ENCODE measurements at regions not wholly inside any gene's neighbourhood (a gene's known extent, or its start where the extent isn't known, plus 50 kb on each side); places are given as distances from the start of the nearest gene placed in this dataset.

DNA sequence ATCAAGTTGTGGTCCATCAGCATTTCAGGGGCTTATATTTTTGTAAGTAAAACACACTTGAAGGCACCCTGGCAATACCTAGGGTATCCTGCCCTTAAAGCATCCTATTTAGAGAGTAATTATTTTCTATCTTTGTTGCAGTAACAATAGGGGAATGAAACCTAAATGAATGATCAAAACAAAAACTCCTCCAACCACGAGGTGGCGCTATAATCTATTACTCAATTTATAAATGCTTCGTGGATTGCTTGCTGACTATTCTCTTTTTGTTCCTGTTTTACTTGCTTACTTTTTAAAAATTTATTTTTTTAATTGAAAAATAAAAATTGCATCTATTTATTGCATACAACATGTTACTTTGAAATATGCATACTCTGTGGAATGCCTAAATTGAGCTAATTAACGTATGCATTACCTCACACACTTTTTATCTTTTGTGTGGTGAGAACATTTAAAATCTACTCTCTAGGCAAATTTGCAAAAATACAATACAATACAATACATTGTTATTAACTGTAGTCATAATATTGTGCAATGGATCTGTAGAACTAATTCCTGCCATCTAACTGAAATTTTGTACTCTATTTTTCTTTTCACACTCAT is 147.7 kb upstream of the BMPER start:
- no peak for TF ChIP-seq EZH2 (IDR thresholded peaks at IDR 0.05; ENCODE audit: insufficient read depth, low read length)
- TF ChIP-seq, protein P1, sequence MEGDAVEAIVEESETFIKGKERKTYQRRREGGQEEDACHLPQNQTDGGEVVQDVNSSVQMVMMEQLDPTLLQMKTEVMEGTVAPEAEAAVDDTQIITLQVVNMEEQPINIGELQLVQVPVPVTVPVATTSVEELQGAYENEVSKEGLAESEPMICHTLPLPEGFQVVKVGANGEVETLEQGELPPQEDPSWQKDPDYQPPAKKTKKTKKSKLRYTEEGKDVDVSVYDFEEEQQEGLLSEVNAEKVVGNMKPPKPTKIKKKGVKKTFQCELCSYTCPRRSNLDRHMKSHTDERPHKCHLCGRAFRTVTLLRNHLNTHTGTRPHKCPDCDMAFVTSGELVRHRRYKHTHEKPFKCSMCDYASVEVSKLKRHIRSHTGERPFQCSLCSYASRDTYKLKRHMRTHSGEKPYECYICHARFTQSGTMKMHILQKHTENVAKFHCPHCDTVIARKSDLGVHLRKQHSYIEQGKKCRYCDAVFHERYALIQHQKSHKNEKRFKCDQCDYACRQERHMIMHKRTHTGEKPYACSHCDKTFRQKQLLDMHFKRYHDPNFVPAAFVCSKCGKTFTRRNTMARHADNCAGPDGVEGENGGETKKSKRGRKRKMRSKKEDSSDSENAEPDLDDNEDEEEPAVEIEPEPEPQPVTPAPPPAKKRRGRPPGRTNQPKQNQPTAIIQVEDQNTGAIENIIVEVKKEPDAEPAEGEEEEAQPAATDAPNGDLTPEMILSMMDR (IDR thresholded peaks at IDR 0.05; ENCODE audit: insufficient read depth, low read depth, low read length): peak; percentile 63
- Mint-ChIP-seq H3K4me3 (ENCODE audit: unreplicated experiment) (no peak overlapping the region), H3K4me1 (ENCODE audit: low read depth, unreplicated experiment) (no peaks in the 10 kb centered on the region), H3K9me3 (ENCODE audit: unreplicated experiment) (peaks cover 2% of the 10 kb centered on the region), H3K27me3 (ENCODE audit: low read depth, unreplicated experiment) (no peaks in the 10 kb centered on the region), H3K36me3 (ENCODE audit: low read depth, unreplicated experiment) (no peaks in the 10 kb centered on the region), H3K27ac (ENCODE audit: unreplicated experiment) (no peak overlapping the region)
- no peaks in the 10 kb centered on the region for H3K36me3 ChIP-seq (ENCODE audit: insufficient read depth, low read length)
- no peak overlapping the region for H2AFZ ChIP-seq (ENCODE audit: low read depth, low read length)
- H3K4me2 ChIP-seq (ENCODE audit: low read length): peak overlapping the region; percentile 9
- H3K4me1 ChIP-seq (ENCODE audit: insufficient read depth, low read length): peaks cover 6% of the 10 kb centered on the region
- no peaks in the 10 kb centered on the region for H3K9me3 ChIP-seq (ENCODE audit: insufficient read depth, low read depth, low read length)
- no peak for DNase-seq (ENCODE audit: low read depth)
- FAIRE-seq: no peak
- no peak overlapping the region for H3K27ac ChIP-seq (ENCODE audit: low read depth, low read length)
- H3K9ac ChIP-seq (ENCODE audit: low read length): no peak overlapping the region
- H3K27me3 ChIP-seq (ENCODE audit: insufficient read depth, low read length): no peaks in the 10 kb centered on the region
- no peaks in the 10 kb centered on the region for H3K79me2 ChIP-seq (ENCODE audit: insufficient read depth, low read length)
- H3K4me3 ChIP-seq (ENCODE audit: insufficient read depth, low read depth, low read length): no peak overlapping the region
- no peaks in the 10 kb centered on the region for H4K20me1 ChIP-seq (ENCODE audit: insufficient read depth, low read length)

GRCh38 chr7:33760146-33760545 is 145.2 kb upstream of the BMPER start:
- Mint-ChIP-seq H3K4me1 (ENCODE audit: low read depth, unreplicated experiment) (no peaks in the 10 kb centered on the region), H3K9me3 (ENCODE audit: unreplicated experiment) (peaks cover 2% of the 10 kb centered on the region), H3K27me3 (ENCODE audit: low read depth, unreplicated experiment) (no peaks in the 10 kb centered on the region), H3K4me3 (ENCODE audit: unreplicated experiment) (no peak overlapping the region), H3K27ac (ENCODE audit: unreplicated experiment) (no peak overlapping the region), H3K36me3 (ENCODE audit: low read depth, unreplicated experiment) (no peaks in the 10 kb centered on the region)
- no peak for DNase-seq (ENCODE audit: low read depth)
- Histone ChIP-seq H3K27me3 (ENCODE audit: insufficient read depth, low read length) (no peaks in the 10 kb centered on the region), H3K36me3 (ENCODE audit: insufficient read depth, low read length) (no peaks in the 10 kb centered on the region), H3K79me2 (ENCODE audit: insufficient read depth, low read length) (no peaks in the 10 kb centered on the region), H3K4me2 (ENCODE audit: low read length) (no peak overlapping the region), H3K4me3 (ENCODE audit: insufficient read depth, low read depth, low read length) (no peak overlapping the region), H3K9ac (ENCODE audit: low read length) (no peak overlapping the region), H3K9me3 (ENCODE audit: insufficient read depth, low read depth, low read length) (no peaks in the 10 kb centered on the region), H3K4me1 (ENCODE audit: insufficient read depth, low read length) (peaks cover 11% of the 10 kb centered on the region), H2AFZ (ENCODE audit: low read depth, low read length) (no peak overlapping the region), H4K20me1 (ENCODE audit: insufficient read depth, low read length) (no peaks in the 10 kb centered on the region), H3K27ac (ENCODE audit: low read depth, low read length) (no peak overlapping the region)
- FAIRE-seq: no peak
- TF ChIP-seq, protein P1 (IDR thresholded peaks at IDR 0.05; ENCODE audit: insufficient read depth, low read depth, low read length): no peak
- TF ChIP-seq EZH2 (IDR thresholded peaks at IDR 0.05; ENCODE audit: insufficient read depth, low read length): no peak

DNA sequence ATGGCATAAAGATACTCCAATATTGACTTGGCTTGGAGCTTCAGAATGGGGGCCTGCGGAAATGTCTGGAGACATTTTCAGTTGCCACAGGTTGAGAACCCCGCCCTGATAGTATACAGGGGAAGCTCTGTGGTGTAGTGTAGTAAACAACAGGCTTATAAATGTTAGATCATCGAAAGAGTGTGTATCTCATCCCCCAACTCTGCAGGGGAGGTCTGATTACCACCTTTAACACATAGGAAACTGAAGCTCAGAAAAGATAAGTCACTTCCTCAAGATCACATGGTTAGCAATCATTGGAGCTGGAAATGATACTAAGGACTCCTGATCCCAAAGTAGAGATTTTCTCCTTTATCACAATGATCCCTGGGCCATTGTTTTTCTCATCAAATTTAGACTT is 144.5 kb upstream of the BMPER start:
- no peak overlapping the region for H3K4me2 ChIP-seq (ENCODE audit: low read length)
- H3K9ac ChIP-seq (ENCODE audit: low read length): no peak overlapping the region
- Mint-ChIP-seq H3K4me3 (ENCODE audit: unreplicated experiment) (no peak overlapping the region), H3K36me3 (ENCODE audit: low read depth, unreplicated experiment) (no peaks in the 10 kb centered on the region), H3K27ac (ENCODE audit: unreplicated experiment) (no peak overlapping the region), H3K4me1 (ENCODE audit: low read depth, unreplicated experiment) (no peaks in the 10 kb centered on the region), H3K27me3 (ENCODE audit: low read depth, unreplicated experiment) (no peaks in the 10 kb centered on the region), H3K9me3 (ENCODE audit: unreplicated experiment) (peaks cover 2% of the 10 kb centered on the region)
- H3K4me3 ChIP-seq (ENCODE audit: insufficient read depth, low read depth, low read length): no peak overlapping the region
- DNase-seq (ENCODE audit: low read depth) (no peak), FAIRE-seq (no peak)
- H3K9me3 ChIP-seq (ENCODE audit: insufficient read depth, low read depth, low read length): no peaks in the 10 kb centered on the region
- H3K27me3 ChIP-seq (ENCODE audit: insufficient read depth, low read length): no peaks in the 10 kb centered on the region
- H3K36me3 ChIP-seq (ENCODE audit: insufficient read depth, low read length): no peaks in the 10 kb centered on the region
- TF ChIP-seq, protein P1 (IDR thresholded peaks at IDR 0.05; ENCODE audit: insufficient read depth, low read depth, low read length): no peak
- no peak for TF ChIP-seq EZH2 (IDR thresholded peaks at IDR 0.05; ENCODE audit: insufficient read depth, low read length)
- no peaks in the 10 kb centered on the region for H4K20me1 ChIP-seq (ENCODE audit: insufficient read depth, low read length)
- H3K79me2 ChIP-seq (ENCODE audit: insufficient read depth, low read length): no peaks in the 10 kb centered on the region
- peaks cover 11% of the 10 kb centered on the region for H3K4me1 ChIP-seq (ENCODE audit: insufficient read depth, low read length)
- H2AFZ ChIP-seq (ENCODE audit: low read depth, low read length): no peak overlapping the region
- H3K27ac ChIP-seq (ENCODE audit: low read depth, low read length): no peak overlapping the region
